RWPE1 (cell line): ENCODE measurements at regions not wholly inside any gene's neighbourhood (a gene's known extent, or its start where the extent isn't known, plus 50 kb on each side); places are given as distances from the start of the nearest gene placed in this dataset.

Source experiments
- CTCF ChIA-PET: fragments of 350-600 bp; sonication (Branson Sonifier 250); formaldehyde crosslinking; extraction: SDS; loops from one replicate; lab custom pipeline; 2021; lab: Yijun Ruan, JAX
- POLR2A ChIA-PET: fragments of 400-600 bp; formaldehyde crosslinking; extraction: SDS; loops from one replicate; lab custom pipeline; 2020; ENCODE audit warnings: antibody characterized with exemption; ENCODE audit not compliant: low non-redundant PET; lab: Yijun Ruan, JAX
- DNase-seq: peaks from one replicate; pipeline ENCODE4 v3.0.0; 2012; ENCODE audit warnings: low spot score
- H3K27ac ChIP-seq: fragments of 450-650 bp; 2 replicates; pipeline ENCODE4 v1.5.1; 2017
- TF ChIP-seq, protein P1 (sequence below): fragments of 450-650 bp; conservative IDR thresholded peaks from 2 replicates; pipeline ENCODE4 v1.5.1; 2017; ENCODE audit warnings: low read depth, mild to moderate bottlenecking

DNA sequence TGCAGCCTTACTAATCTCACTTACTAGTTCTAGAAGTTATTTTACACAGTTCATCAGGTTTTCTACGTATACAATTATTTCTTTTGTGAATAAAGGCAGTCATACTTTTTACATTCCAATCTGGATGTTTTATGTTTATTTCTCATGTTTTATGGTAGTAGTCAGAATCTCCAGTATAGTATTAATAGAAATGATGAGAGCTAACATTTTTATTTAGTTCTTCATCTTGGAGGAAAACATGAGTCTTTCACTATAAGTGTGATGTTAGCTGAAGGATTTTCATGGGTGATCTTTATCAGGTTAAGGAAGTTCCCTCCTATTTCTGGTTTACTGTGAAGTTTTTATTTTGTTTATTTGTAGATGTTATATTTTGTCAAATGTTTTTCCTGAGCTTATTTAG, 256.1 kb upstream of the GIMD1 start:
- no peak overlapping the region for H3K27ac ChIP-seq
- ChIA-PET CTCF (no interaction called here), POLR2A (no interaction called here)
- TF ChIP-seq, protein P1, sequence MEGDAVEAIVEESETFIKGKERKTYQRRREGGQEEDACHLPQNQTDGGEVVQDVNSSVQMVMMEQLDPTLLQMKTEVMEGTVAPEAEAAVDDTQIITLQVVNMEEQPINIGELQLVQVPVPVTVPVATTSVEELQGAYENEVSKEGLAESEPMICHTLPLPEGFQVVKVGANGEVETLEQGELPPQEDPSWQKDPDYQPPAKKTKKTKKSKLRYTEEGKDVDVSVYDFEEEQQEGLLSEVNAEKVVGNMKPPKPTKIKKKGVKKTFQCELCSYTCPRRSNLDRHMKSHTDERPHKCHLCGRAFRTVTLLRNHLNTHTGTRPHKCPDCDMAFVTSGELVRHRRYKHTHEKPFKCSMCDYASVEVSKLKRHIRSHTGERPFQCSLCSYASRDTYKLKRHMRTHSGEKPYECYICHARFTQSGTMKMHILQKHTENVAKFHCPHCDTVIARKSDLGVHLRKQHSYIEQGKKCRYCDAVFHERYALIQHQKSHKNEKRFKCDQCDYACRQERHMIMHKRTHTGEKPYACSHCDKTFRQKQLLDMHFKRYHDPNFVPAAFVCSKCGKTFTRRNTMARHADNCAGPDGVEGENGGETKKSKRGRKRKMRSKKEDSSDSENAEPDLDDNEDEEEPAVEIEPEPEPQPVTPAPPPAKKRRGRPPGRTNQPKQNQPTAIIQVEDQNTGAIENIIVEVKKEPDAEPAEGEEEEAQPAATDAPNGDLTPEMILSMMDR = no peak
- DNase-seq = no peak

DNA sequence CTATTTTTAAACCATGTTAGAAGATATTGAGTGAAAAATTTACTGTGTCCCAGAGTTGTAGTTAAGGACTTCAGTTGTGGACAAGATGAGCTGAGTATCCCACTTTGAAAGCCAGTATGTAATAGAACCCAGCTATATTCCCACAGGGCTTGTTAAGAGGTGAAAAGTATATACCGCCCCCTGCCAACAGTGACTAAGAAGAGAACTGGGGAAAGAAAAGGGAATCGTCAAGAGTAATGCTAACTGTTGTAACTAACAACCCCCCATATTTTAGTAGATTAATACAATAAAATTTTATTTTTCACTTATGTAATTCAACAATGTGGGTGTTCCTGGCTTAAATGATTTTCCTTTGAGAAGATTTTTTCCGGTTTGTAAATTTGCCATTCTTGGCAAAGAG, 250.4 kb upstream of the GIMD1 start:
- ChIA-PET CTCF (no interaction called here), POLR2A (no interaction called here)
- no peak for DNase-seq

DNA sequence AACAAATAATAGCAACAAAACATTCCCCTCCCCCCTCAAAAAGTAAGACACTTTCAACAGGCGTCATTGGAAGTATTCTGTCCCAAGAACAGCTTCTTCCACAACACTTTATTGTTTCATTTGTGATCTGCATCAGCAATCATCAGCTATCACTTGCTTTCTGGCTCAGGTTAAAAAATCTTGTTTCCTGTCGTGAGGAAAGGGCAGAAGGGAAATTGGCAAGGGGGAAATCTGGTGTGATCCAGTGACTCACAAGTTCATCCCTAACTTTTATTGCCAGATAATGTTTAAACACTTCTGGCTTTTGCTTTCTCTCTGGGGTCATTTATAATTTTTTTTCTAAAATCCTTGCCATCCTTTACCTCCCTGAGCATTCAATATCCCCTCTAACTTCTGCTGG, 247.4 kb upstream of the GIMD1 start:
- TF ChIP-seq, protein P1 = no peak
- ChIA-PET CTCF (interaction anchor here (0.6 kb wide), 1 partner anchor 64 kb away, joined by 4 read pairs; no protein-coding TSS in a partner anchor), POLR2A (no interaction called here)
- DNase-seq = no peak
- H3K27ac ChIP-seq = no peak overlapping the region

More for the DNA sequence above, 250.4 kb upstream of the GIMD1 start:
- no peak overlapping the region for H3K27ac ChIP-seq
- TF ChIP-seq, protein P1 = no peak

DNA sequence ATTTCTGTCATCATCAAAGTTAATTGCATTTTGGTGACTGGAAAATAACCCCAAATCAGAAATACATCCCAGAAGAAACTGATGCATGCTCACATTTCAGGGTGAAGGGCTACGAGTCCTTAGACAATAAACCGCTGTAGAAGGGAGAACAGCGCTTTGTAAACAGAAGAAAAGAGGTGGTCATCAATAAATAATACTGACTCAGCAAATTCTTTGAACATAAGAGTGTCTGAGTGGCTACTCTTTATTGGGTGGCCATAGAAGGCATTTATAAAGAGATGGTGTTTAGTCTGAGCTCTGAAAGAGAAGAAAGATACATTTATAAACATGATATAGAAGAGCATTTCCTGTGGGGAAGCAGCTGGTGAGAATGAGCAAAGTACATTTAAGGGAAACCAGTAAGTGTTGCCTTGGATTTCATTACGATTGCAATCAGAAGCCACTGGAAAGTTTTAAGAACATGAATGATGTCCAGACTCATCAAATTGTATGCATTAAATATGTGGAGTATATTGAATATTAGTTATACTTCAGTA, 246.9 kb upstream of the GIMD1 start:
- TF ChIP-seq, protein P1 = no peak
- no peak for DNase-seq
- ChIA-PET POLR2A (no interaction called here), CTCF (interaction anchor here (0.6 kb wide), 1 partner anchor 63 kb away, joined by 4 read pairs; no protein-coding TSS in a partner anchor)
- no peak overlapping the region for H3K27ac ChIP-seq

DNA sequence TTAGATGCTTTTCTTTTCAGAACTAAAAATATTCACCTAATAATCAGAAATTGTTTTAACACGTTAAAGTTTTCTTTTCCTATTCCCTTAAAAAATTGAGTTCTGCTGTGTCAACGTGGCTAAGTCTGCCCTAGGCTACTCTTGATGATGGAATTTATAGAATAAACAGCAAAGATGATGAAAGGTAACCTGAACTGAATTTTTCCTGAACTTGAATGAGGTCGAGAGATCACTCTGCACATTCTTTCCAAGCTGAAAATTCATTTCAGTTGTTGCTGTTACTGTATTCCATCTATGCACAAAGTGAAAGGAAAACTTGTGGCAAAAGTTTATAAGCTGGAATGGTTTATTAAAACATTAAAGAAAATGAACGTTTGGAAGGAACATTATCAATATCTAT, 245.9 kb upstream of the GIMD1 start:
- no peak overlapping the region for H3K27ac ChIP-seq
- POLR2A ChIA-PET = no interaction called here
- CTCF ChIA-PET = no interaction called here
- TF ChIP-seq, protein P1 = no peak
- no peak for DNase-seq

DNA sequence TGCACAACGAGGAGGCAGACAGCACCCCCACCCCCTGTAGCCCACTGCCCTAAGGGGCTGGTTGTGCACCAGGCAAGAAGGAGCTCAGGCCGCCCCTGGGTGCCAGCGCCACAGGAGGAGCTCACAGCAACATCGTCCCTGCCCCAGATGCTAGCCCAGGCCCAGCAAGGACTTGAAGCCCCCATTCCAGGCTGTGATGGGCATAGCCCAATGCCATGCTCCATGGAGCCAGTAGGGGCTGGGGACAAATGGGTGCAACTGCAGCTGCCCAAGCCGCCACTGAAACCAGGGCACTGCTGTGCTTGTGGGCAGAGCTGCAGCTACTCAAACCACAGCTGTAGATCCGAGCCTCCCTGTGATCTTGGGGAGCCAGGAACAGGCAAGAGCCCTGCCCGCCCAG, 241.3 kb upstream of the GIMD1 start:
- DNase-seq = no peak
- no peak overlapping the region for H3K27ac ChIP-seq
- ChIA-PET POLR2A (no interaction called here), CTCF (no interaction called here)
- TF ChIP-seq, protein P1 = no peak
